HAP-1 (cell line): ENCODE measurements at regions not wholly inside any gene's neighbourhood (a gene's known extent, or its start where the extent isn't known, plus 50 kb on each side); places are given as distances from the start of the nearest gene placed in this dataset.

Experiments used
- DNase-seq, 2 experiments: peaks; one replicate each; pipeline ENCODE4 v3.0.0-alpha.2; 2016 to 2020; ENCODE audit warnings: low spot score in 2 of 2
- H3K27me3 ChIP-seq: fragments of 250-450 bp; sonication (Bioruptor Pico); 2 replicates; pipeline ENCODE4 v1.5.1; 2020; ENCODE audit warnings: low read depth, mild to moderate bottlenecking, moderate library complexity
- H3K36me3 ChIP-seq: fragments of 250-450 bp; sonication (Bioruptor Pico); replicated peaks from 2 replicates; pipeline ENCODE4 v1.5.1; 2020; ENCODE audit warnings: mild to moderate bottlenecking
- H3K4me1 ChIP-seq: fragments of 250-450 bp; sonication (Bioruptor Pico); 2 replicates; pipeline ENCODE4 v1.5.1; 2020; ENCODE audit warnings: mild to moderate bottlenecking
- H3K4me3 ChIP-seq: fragments of 250-450 bp; sonication (Bioruptor Pico); 2 replicates; pipeline ENCODE4 v1.5.1; 2020; ENCODE audit warnings: mild to moderate bottlenecking, moderate library complexity
- H3K9me3 ChIP-seq: fragments of 250-450 bp; sonication (Bioruptor Pico); 2 replicates; pipeline ENCODE4 v1.5.1; 2020; ENCODE audit warnings: mild to moderate bottlenecking, moderate library complexity
- in situ Hi-C: fragments of 300-500 bp; cut with MboI; formaldehyde crosslinking; loops from 3 replicates; pipeline ENCODE4 v1.14.3; 2020; ENCODE audit warnings: low sequenced_read_pairs, inconsistent platforms, mixed read lengths

- Histone ChIP-seq H3K9me3 (no peaks in the 10 kb centered on the region), H3K27me3 (no peaks in the 10 kb centered on the region; the same call in 1 of the 2 replicates), H3K4me3 (no peak overlapping the region), H3K4me1 (no peaks in the 10 kb centered on the region), H3K36me3 (no peaks in the 10 kb centered on the region)
- no peak for DNase-seq
- in situ Hi-C loops = no loop called here
These were observed 56.7 kb upstream of the GUCA2B start for GRCh38 chr1:42096554-42096953.

GRCh38 chr1:42089246-42089645 lies 64.0 kb upstream of the GUCA2B start:
- H3K4me1 ChIP-seq = no peaks in the 10 kb centered on the region
- no peak for DNase-seq
- no peaks in the 10 kb centered on the region for H3K9me3 ChIP-seq
- no peaks in the 10 kb centered on the region for H3K27me3 ChIP-seq
- in situ Hi-C loops = no loop called here
- no peak overlapping the region for H3K4me3 ChIP-seq
- H3K36me3 ChIP-seq = no peaks in the 10 kb centered on the region

GRCh38 chr1:42086146-42086545 lies 67.1 kb upstream of the GUCA2B start:
- no peak for DNase-seq
- Histone ChIP-seq H3K4me3 (no peak overlapping the region), H3K9me3 (no peaks in the 10 kb centered on the region), H3K4me1 (no peaks in the 10 kb centered on the region), H3K27me3 (no peaks in the 10 kb centered on the region), H3K36me3 (no peaks in the 10 kb centered on the region)
- in situ Hi-C loops = no loop called here

GRCh38 chr1:42085596-42085995 lies 67.6 kb upstream of the GUCA2B start:
- no peak for DNase-seq
- Histone ChIP-seq H3K4me3 (no peak overlapping the region), H3K4me1 (no peaks in the 10 kb centered on the region), H3K9me3 (no peaks in the 10 kb centered on the region), H3K27me3 (no peaks in the 10 kb centered on the region), H3K36me3 (no peaks in the 10 kb centered on the region)
- in situ Hi-C loops = no loop called here

GRCh38 chr1:42081475-42081874 lies 71.7 kb upstream of the GUCA2B start:
- no peaks in the 10 kb centered on the region for H3K36me3 ChIP-seq
- no peak overlapping the region for H3K4me3 ChIP-seq
- no peak for DNase-seq
- in situ Hi-C loops = no loop called here
- no peaks in the 10 kb centered on the region for H3K4me1 ChIP-seq
- H3K27me3 ChIP-seq = no peaks in the 10 kb centered on the region
- no peaks in the 10 kb centered on the region for H3K9me3 ChIP-seq

GRCh38 chr1:42075179-42075578 lies 78.0 kb upstream of the GUCA2B start:
- H3K36me3 ChIP-seq = no peaks in the 10 kb centered on the region
- no peak for DNase-seq
- in situ Hi-C loops = no loop called here
- no peaks in the 10 kb centered on the region for H3K4me1 ChIP-seq
- H3K4me3 ChIP-seq = no peak overlapping the region
- H3K9me3 ChIP-seq = no peaks in the 10 kb centered on the region
- H3K27me3 ChIP-seq = peaks cover 13% of the 10 kb centered on the region

- Histone ChIP-seq H3K27me3 (peaks cover 16% of the 10 kb centered on the region), H3K4me1 (no peaks in the 10 kb centered on the region), H3K36me3 (no peaks in the 10 kb centered on the region), H3K4me3 (no peak overlapping the region), H3K9me3 (no peaks in the 10 kb centered on the region)
- in situ Hi-C loops = no loop called here
- no peak for DNase-seq
These were observed 82.2 kb upstream of the GUCA2B start for GRCh38 chr1:42070996-42071395.

GRCh38 chr1:42057800-42058199 lies 95.4 kb upstream of the GUCA2B start:
- H3K27me3 ChIP-seq = no peaks in the 10 kb centered on the region
- no peaks in the 10 kb centered on the region for H3K9me3 ChIP-seq
- no peak overlapping the region for H3K4me3 ChIP-seq
- in situ Hi-C loops = no loop called here
- no peak for DNase-seq
- H3K36me3 ChIP-seq = no peaks in the 10 kb centered on the region
- no peaks in the 10 kb centered on the region for H3K4me1 ChIP-seq

GRCh38 chr1:42056460-42056859 lies 96.8 kb upstream of the GUCA2B start:
- in situ Hi-C loops = no loop called here
- H3K36me3 ChIP-seq = no peaks in the 10 kb centered on the region
- no peak overlapping the region for H3K4me3 ChIP-seq
- no peaks in the 10 kb centered on the region for H3K4me1 ChIP-seq
- no peaks in the 10 kb centered on the region for H3K9me3 ChIP-seq
- no peak for DNase-seq
- H3K27me3 ChIP-seq = no peaks in the 10 kb centered on the region; the same call in 1 of the 2 replicates

GRCh38 chr1:42055061-42055460 lies 98.1 kb upstream of the GUCA2B start:
- Histone ChIP-seq H3K4me1 (no peaks in the 10 kb centered on the region), H3K4me3 (no peak overlapping the region), H3K27me3 (peaks cover 2% of the 10 kb centered on the region; the same call in 1 of the 2 replicates), H3K9me3 (no peaks in the 10 kb centered on the region), H3K36me3 (no peaks in the 10 kb centered on the region)
- DNase-seq = no peak
- in situ Hi-C loops = no loop called here

GRCh38 chr1:42052072-42052699 lies 101.0 kb upstream of the GUCA2B start:
- Histone ChIP-seq H3K27me3 (peaks cover 5% of the 10 kb centered on the region), H3K36me3 (no peaks in the 10 kb centered on the region), H3K4me3 (no peak overlapping the region), H3K9me3 (no peaks in the 10 kb centered on the region), H3K4me1 (no peaks in the 10 kb centered on the region)
- in situ Hi-C loops = no loop called here
- no peak for DNase-seq

- in situ Hi-C loops = no loop called here
- Histone ChIP-seq H3K36me3 (no peaks in the 10 kb centered on the region), H3K4me3 (no peak overlapping the region), H3K27me3 (peaks cover 5% of the 10 kb centered on the region), H3K9me3 (no peaks in the 10 kb centered on the region), H3K4me1 (no peaks in the 10 kb centered on the region)
- DNase-seq = no peak
These were observed 105.7 kb upstream of the GUCA2B start for GRCh38 chr1:42047508-42047880.

GRCh38 chr1:42046761-42047507 lies 106.3 kb upstream of the GUCA2B start:
- H3K27me3 ChIP-seq = peaks cover 5% of the 10 kb centered on the region
- H3K4me1 ChIP-seq = no peaks in the 10 kb centered on the region
- in situ Hi-C loops = no loop called here
- no peak for DNase-seq
- H3K4me3 ChIP-seq = no peak overlapping the region
- H3K36me3 ChIP-seq = no peaks in the 10 kb centered on the region
- no peaks in the 10 kb centered on the region for H3K9me3 ChIP-seq

GRCh38 chr1:42044346-42044745 lies 108.9 kb upstream of the GUCA2B start:
- in situ Hi-C loops = no loop called here
- no peaks in the 10 kb centered on the region for H3K36me3 ChIP-seq
- peaks cover 3% of the 10 kb centered on the region; the same call in 1 of the 2 replicates for H3K27me3 ChIP-seq

More at GRCh38 chr1:42044346-42044745, 108.9 kb upstream of the GUCA2B start:
- no peaks in the 10 kb centered on the region for H3K9me3 ChIP-seq
- no peak overlapping the region for H3K4me3 ChIP-seq
- no peaks in the 10 kb centered on the region for H3K4me1 ChIP-seq
- DNase-seq = no peak
